Left ventricle myocardium superior (tissue), 1 donor: ENCODE measurements at regions not wholly inside any gene's neighbourhood (a gene's known extent, or its start where the extent isn't known, plus 50 kb on each side); places are given as distances from the start of the nearest gene placed in this dataset.

Experiments
- ATAC-seq: fragments of 200-7000 bp; cut with Tn5 transposase; one replicate; pipeline ENCODE4 v1.9.1; 2020; ENCODE audit warnings: mild to moderate bottlenecking, moderate library complexity
- DNase-seq: peaks from one replicate; pipeline ENCODE4 v3.0.0-alpha.2; 2020
- intact Hi-C: fragments of 100-400 bp; cut with micrococcal nuclease; formaldehyde crosslinking; loops from one replicate; pipeline ENCODE4 v1.11.0; 2022
- donor health status: DM: no; HTN: yes; CAD: no; lungs with severe emphysema.

DNA sequence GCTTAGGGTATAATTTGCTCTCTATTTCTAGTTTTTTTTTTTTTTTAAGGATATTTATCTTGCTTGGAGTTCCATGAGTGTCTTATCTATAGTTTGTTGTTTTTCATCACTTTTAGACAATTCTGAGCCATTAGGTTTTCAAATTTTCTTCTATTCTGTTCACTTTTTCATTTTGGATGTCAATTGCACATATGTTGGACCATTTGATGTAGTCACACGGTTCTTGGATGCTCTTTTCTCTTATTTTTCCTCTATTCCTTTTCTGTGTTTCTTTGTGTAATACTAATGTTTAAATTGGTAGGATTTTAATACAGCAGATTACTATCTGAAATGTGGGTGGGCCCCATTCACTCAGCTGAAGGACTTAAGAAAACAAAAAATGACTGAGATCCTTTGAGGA, 292.6 kb downstream of the CALCRL start:
- intact Hi-C loops = no loop called here
- no peak for DNase-seq
- no peak for ATAC-seq

DNA sequence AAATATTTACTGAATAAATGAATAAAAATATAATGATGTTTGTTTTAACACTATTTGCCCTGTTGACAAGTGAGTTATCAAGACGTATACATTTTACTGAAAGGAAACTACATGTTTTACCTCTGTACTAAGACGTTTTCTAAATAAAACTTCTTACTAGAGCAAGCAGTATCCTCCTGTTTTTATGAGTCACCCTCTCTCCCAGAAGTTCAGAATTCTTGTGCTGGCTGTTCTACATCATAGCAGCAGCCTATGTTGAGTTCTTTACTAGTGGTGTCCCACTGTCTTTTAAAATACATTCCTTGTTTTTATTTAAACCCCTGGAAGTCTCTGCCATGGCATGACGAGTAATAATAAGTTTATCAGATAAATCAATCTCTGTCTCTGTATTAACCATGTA, 297.4 kb downstream of the CALCRL start:
- ATAC-seq (no peak), DNase-seq (no peak)
- intact Hi-C loops = no loop called here

DNA sequence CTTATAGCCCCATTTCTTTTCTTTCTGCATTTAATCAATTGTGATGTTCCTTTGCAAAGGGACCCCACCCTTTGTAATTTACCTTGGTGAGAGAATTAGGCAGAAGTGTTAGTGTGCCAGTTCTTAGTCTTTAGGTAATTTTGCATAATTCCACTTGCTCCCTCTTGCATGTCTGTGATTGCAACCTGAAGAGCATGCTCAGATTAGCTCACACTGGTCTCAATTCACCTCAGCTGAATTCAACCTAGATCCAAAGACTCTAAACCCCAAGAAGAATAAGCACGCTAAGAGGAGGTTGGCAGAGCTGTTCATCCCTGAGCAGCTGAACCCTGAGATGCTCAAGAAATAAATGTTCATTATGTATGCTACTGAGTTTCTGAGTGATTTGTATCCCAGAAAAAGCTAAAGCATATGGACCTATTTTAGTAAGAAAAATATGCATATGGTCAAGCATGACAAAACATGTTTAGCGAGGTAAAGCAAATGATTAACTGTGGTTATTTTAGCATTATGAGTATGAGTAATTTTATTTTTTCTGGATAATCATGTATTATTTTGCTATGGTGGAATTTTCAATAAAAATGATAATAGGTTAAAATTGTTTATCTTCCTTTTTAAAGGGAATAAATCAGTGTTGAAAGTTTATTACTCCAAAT, 299.2 kb upstream of the ZSWIM2 start:
- no peak for DNase-seq
- intact Hi-C loops = no loop called here
- no peak for ATAC-seq

DNA sequence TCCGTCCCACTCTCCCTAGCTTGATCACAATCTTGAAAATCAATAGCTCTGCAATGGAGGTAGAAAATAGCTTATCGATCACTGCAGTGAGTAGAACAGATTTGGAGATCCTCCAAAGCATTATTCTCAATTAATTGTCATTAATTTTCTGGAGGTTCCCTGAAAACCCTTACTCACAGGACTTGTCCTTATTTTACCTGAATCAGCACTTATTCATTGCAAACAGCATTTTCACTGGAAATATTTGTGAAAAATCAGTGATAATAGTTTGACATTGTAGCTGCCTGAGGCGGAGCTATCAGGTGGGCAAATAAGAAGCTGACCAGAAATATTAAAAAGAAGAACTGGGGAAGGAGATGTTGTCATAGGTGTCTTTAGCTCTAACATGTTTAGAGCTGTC, 294.6 kb upstream of the ZSWIM2 start:
- intact Hi-C loops = no loop called here
- DNase-seq (no peak), ATAC-seq (no peak)

DNA sequence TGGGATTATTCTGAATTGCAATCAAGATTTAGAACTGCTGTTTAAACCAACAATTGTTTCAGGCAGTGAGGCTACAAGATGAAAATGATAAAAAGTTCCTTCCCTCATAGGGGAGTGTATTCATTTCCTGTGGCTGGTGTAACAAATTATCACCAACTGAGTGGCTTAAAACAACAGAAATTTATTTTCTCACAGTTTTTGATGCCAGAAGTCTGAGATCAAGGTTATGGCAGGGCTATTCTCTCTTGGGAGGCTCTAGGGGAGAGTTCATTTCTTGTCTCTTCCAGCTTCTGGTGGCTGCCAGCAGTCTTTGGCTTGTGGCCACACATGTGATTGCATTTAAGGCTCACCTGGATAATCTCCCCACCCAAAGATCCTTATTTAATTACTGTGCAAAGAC, 290.5 kb upstream of the ZSWIM2 start:
- peak; percentile 28 for DNase-seq
- intact Hi-C loops = no loop called here
- peak; percentile 78 for ATAC-seq

DNA sequence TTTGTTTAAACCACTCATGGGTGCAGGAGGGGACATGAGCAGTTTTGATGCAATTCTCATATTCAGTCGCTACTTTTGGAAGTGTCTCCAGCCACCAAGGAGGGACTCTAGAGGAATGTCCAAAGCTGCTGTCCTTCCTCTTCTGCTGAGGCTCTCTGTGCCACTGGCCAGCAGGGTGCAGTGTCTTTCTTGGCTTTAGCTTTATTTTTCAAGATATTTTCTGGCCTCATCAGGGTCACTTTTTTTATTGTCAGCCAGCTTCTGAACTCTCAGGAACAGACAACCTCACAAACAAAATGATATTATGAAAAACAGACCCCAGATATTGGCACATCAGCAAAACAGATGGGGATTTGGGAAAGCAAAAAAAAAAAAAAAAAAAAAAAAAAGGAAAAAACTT, 289.3 kb upstream of the ZSWIM2 start:
- intact Hi-C loops = no loop called here
- peak; percentile 82 for ATAC-seq
- peak; percentile 59 for DNase-seq

DNA sequence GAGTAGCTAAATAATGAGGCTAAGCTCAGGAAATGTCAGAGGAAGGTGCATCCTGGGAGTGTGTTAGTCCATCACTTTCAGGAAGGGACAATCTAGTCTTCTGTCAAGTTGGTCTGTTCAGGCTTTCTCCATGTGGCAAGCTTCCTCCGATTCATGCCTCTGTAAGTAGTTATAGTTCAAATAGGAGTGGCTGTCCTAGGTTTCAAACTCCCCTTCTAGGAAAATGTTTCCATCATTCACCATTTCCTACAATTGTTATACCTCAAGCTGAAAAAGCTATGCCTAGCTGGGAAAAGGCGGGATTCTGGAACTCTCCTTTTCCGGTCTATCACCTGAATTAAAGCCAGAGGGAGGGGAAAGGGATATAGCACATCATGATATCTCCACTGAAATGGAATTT, 287.7 kb upstream of the ZSWIM2 start:
- intact Hi-C loops = no loop called here
- no peak for DNase-seq
- ATAC-seq = peak; percentile 65

DNA sequence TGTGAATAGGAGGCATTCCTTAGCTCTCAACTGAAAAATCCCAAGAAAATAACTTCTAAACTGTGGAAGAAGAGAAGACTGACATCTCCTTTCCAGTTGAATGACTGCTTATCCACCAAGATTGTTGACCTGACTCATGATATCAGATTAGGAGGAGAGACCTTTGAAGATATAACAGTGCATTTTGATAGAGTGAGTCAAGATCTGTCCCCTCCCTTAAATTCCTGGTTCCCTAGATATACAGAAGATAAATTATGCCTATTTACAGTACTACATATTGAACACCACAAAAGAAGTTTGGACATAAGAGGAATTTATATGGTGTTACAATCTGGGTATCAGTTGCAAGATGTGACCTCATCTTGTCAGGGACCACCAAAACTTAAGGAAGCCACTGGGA, 285.3 kb upstream of the ZSWIM2 start:
- intact Hi-C loops = no loop called here
- no peak for DNase-seq
- no peak for ATAC-seq

DNA sequence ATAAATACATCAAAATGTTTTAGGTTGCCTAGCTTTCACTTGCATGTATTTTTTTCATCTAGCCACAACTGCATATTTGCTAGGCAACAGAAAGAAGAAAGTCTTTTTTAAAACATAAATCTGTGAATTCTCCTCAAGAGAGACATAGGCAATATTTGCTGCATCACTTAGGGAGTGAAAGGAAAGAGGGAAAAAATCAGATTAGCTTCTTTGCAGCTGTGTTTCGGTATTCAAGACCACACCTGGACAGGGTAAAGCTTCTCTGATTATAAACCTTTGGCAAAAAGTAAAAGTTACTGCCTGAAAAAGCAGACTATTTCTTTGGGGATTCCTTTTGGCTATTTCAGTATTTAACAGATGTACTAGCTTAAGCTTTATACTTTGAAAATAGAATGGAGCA, 280.9 kb upstream of the ZSWIM2 start:
- intact Hi-C loops = no loop called here
- DNase-seq (no peak), ATAC-seq (no peak)

DNA sequence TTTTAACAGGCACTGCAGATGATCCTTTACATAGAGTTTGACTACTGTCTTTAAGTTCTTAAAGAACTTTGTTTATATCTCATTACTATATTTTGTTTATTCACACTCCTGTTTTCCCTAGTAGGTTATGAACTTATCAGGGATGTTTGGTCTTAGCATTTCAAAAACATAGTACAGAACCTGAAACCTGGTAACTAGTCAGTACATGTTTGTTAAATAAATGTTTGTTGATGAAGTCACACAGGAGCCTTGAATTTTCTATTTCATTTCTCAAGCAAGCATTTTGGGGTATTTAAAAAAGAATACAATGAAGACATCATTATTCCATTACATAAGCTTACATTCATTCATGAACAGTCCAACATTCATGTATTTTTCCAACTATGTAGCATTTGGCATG, 280.3 kb upstream of the ZSWIM2 start:
- no peak for DNase-seq
- no peak for ATAC-seq

DNA sequence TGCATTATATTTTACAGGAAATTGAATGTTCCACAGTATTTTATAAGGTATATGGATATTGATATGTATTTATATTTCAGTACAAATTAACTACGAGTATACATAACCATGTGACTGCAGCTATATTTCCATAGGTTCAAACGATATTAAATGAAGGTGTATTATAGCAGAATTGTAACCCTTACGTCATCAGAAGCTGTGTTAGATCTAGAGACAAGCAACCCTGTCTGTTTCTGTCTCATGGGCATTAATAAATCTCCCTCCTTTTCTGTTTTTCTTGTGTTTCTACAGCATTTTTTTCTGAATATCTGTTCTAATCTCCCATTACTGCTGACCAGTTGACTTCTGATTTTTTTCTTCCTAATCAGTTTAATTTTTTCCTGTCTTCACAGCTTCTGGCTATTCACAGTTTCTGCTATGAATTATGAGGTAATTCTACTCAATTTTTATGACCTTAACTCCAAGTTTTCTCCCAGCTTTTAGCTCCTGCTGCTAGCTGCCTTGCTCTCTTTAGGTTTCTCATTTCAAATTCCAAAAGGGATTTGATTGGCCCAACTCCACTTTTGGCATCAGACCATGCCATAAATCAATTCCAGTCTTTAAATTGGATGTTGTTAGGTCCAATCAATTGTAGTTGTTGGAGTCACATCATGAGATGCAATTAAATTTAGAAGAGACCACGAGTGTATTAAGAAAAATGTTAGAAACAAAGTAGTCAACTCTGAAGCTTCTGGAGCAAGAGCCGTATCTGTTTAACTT, 277.5 kb upstream of the ZSWIM2 start:
- no peak for ATAC-seq
- DNase-seq = no peak
- intact Hi-C loops = no loop called here

More for the DNA sequence above, 280.3 kb upstream of the ZSWIM2 start:
- intact Hi-C loops = no loop called here

DNA sequence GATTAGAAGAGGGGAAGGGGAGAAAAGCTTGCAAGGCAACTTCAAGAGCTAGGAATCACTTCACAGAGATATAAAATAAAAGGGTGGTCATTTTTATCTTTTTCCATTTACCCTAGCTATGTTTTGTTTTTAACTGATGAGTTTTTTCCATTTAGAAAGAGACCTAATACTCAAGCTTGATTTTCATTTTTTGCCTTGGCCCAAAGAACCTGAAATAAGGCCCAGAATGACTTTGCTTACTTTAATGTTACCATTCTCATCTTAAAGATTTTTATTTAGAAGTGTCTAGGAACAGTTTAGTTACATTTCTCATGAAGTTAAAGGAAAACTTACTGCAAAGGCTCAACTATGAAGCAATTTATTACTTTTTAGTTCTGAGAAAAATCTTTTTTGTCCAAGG, 276.3 kb upstream of the ZSWIM2 start:
- DNase-seq (no peak), ATAC-seq (no peak)
- intact Hi-C loops = no loop called here

DNA sequence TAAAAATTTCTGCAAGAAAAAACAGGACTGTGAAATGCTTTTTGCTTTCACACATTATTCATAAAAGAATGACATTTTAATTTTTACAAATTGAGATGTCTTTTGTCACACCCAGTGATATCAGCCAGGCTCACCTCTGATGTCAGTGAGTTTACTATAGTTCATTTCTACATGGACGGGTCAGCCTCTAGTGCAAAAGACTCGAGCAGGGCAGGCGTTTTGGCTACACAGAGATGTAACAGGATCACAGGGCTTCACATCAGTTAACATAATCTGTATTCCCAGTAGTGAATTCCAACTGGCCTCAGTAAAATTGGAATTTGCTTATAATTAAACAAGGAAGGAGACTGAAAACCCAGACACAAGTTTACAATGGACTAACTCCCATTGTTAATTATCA, 275.6 kb upstream of the ZSWIM2 start:
- intact Hi-C loops = no loop called here
- DNase-seq (peak; percentile 25), ATAC-seq (peak; percentile 72)

DNA sequence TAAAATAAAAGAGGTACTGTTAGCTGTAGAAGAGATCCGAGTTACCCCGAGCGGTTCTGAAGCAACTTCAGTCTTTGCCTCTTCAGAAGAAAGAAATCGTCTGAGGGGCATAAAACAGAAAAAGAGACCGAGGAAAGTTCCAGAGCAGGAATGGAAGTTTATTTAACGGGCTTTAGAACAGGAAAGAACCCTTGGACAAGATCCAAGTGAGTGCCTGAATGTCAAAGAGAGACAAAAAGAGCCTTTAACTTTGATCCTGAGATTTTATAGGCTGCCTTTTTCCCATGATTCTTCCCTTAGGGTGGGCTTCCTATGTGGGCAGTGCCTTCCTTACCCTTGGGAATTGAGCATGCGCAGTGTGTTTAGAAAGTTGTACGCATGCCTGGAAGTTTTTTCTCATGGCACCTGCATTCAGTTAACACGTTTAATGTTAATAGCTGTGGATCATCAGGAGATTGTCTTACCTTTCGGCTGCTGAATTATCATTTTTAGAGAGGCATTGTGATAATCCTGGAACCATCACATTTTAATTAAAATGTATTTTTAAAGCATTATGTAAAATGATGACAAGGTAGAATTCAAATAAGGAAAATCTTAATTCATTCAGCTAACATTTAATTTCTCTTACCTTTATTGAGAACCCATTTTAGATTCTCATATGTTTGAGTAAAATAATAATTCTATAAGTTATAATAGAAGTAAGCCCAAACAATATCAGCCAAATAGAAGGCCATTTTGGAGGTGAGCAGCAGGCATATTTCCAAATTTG, 269.5 kb upstream of the ZSWIM2 start:
- DNase-seq (no peak), ATAC-seq (no peak)
- intact Hi-C loops = no loop called here

DNA sequence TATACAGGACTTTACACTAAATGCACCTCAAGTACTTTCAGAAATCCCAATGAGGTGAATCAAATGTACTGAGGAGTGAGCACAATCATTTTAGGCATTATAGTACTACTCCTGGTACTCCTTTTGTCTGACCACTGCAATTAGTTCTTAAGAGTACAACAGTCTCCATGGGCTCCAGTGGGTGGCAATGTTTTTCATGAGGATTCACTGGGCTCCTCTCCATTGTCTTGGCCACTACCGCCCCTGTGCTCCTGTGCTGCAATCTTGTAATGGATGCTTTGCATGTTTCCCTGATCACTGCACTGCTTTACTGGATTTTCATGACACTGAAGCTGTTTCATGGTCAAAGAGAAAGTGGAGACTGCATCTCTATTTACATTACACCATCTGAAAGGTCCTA, 268.5 kb upstream of the ZSWIM2 start:
- ATAC-seq (no peak), DNase-seq (no peak)
- intact Hi-C loops = no loop called here

DNA sequence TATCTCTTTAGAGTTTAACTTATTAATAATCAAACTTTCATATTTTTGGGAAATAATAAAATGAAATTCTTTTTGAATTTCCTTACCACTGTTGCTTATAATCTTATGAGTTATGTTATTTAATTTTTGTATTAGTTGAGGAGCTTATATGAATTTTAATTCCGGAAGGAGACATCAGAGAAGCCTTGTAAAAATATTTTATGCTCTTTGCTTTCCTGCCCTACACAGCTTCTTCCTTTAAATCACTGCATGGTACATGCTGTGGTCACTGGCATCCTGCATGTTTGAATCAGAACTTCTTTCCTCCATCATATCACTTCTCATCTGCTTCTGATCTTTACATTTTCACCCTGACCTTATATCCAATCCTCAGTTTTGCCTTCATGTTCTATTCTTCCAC, 266.7 kb upstream of the ZSWIM2 start:
- DNase-seq (no peak), ATAC-seq (no peak)
- intact Hi-C loops = no loop called here

DNA sequence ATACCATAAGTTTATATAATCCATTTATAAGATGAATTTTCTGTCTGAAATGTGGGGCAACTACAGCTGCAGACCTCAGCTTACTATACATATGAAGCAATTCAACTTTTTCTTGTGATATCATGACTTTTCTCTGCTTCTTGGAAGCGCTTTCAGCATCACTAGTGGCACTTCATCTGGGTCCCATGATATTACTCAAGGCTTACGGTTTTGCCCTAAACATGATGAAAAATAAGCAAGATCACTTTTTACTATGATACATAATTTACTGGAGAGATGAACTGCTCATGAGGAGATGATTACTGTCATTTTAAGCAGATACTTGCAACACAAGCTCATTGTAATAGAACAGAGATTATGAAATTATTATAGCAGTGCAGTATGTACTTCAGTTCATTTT, 258.0 kb upstream of the ZSWIM2 start:
- intact Hi-C loops = no loop called here
- ATAC-seq = no peak
- no peak for DNase-seq

DNA sequence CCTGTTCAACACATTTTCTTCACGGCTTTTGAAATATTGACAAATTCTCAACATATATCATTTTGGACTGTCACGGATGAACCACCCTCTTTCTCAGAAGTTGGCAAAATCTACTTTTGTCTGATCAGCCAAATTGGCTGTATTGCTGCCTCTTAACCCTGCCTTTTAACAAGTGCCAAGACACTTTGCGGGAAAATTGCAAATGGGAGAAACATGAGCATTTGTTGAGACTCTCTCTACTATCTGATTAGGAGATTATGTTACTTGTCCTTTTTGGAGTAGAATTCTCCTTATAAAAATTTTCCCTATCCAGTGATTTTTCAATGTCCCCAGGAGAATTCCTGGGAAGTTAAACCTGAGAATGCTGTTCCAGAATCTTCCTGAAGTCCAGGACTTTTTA, 256.2 kb upstream of the ZSWIM2 start:
- no peak for ATAC-seq
- DNase-seq = no peak
- intact Hi-C loops = no loop called here

DNA sequence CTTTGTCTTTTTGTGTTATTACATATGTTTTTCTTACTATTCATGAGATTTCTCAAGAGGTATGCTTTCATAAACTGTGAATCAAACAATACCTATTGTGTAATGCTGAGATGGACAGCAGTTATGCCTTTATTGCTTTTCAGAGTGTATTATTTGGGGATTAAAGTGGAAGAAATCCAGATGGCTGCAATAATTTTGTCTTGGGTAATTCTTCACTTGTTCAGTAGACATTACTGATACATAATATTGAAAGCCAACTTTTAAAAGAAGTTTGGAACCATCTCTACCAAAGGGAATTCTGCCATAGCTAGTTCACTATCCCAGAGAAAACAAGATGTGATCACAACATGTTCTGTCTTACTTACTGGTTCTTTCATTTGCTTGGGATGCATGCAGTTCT, 253.4 kb upstream of the ZSWIM2 start:
- no peak for DNase-seq
- ATAC-seq = peak; percentile 84
- intact Hi-C loops = no loop called here

DNA sequence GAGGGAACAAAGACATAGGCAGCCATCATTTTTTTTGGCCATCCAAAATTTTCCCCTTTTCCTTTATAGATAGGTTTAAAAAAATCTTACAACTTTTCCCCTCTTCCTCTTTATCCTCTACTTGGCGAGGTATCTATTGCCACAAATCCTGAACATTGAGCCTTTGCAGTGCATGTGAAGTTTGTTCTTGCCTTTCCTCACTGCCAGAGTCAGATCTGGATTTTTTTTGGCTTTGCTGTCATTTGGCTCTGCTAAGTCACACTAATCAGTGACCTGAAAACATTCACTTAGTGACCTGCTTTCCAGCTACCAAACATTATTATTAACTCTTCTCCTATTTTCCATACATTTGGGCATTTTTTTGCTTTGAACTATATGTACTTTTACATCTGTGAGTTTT, 249.2 kb upstream of the ZSWIM2 start:
- no peak for ATAC-seq
- intact Hi-C loops = no loop called here
- no peak for DNase-seq
